Adrenal gland (tissue), 5 donors: ENCODE measurements at regions not wholly inside any gene's neighbourhood (a gene's known extent, or its start where the extent isn't known, plus 50 kb on each side); places are given as distances from the start of the nearest gene placed in this dataset.

Experiments
- POLR2A ChIP-seq, 2 donors: fragments of 450-650 bp; IDR thresholded peaks; one replicate each; pipeline ENCODE4 v1.6.1; 2017; ENCODE audit warnings: antibody characterized with exemption in 2 of 2, mild to moderate bottlenecking in 2 of 2, moderate library complexity in 1 of 2
- TF ChIP-seq, protein P1 (sequence below), 6 experiments: fragments of 450-650 bp in 4 of 6; fragments of 200-600 bp in 2 of 6; sonication (generic) in 1 of 6; IDR thresholded peaks; 1 replicate in 5 of 6; 2 replicates in 1 of 6; pipeline versions ENCODE4 v1.5.1 to v1.8.0; 2016 to 2021; ENCODE audit warnings: antibody characterized with exemption in 6 of 6, mild to moderate bottlenecking in 2 of 6, moderate library complexity in 1 of 6
- donor health status: DM: no; HTN: no; CAD: no.

DNA sequence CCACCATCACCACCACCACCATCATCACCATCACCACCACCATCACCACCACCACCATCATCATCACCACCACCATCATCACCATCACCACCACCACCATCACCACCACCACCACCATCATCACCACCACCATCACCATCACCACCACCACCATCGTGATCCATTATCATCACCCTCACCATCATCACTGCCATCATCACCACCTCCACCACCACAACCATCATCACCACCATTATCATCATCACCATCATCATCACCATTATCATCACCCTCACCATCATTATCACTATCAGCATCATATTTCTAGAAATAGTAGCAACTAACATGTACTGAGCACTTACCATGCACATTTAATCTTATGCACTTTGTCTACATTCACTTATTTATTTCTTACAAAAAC lies 94.9 kb downstream of the C16orf95 start:
- TF ChIP-seq POLR2A (IDR thresholded peaks at IDR 0.05), result no peak
- TF ChIP-seq, protein P1, sequence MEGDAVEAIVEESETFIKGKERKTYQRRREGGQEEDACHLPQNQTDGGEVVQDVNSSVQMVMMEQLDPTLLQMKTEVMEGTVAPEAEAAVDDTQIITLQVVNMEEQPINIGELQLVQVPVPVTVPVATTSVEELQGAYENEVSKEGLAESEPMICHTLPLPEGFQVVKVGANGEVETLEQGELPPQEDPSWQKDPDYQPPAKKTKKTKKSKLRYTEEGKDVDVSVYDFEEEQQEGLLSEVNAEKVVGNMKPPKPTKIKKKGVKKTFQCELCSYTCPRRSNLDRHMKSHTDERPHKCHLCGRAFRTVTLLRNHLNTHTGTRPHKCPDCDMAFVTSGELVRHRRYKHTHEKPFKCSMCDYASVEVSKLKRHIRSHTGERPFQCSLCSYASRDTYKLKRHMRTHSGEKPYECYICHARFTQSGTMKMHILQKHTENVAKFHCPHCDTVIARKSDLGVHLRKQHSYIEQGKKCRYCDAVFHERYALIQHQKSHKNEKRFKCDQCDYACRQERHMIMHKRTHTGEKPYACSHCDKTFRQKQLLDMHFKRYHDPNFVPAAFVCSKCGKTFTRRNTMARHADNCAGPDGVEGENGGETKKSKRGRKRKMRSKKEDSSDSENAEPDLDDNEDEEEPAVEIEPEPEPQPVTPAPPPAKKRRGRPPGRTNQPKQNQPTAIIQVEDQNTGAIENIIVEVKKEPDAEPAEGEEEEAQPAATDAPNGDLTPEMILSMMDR (IDR thresholded peaks at IDR 0.05), result no peak
